Progenitor cell of endocrine pancreas (in vitro differentiated cells): ENCODE measurements at regions not wholly inside any gene's neighbourhood (a gene's known extent, or its start where the extent isn't known, plus 50 kb on each side); places are given as distances from the start of the nearest gene placed in this dataset.

Experiments
- DNase-seq: peaks from one replicate; pipeline ENCODE4 v3.0.0; 2021; ENCODE audit warnings: low spot score; ENCODE audit not compliant: unreplicated experiment
- H3K27ac Mint-ChIP-seq: 2 replicates; pipeline ENCODE4 v1.8.0; 2021; ENCODE audit warnings: mild to moderate bottlenecking, moderate library complexity, mixed read lengths
- H3K27me3 Mint-ChIP-seq: 2 replicates; pipeline ENCODE4 v1.8.0; 2021; ENCODE audit warnings: mixed read lengths
- H3K36me3 Mint-ChIP-seq: 2 replicates; pipeline ENCODE4 v1.8.0; 2022; ENCODE audit warnings: mixed read lengths; ENCODE audit not compliant: insufficient read depth
- H3K4me1 Mint-ChIP-seq: 2 replicates; pipeline ENCODE4 v1.8.0; 2021; ENCODE audit warnings: low read depth, mixed read lengths
- H3K4me3 Mint-ChIP-seq: 2 replicates; pipeline ENCODE4 v1.8.0; 2021; ENCODE audit warnings: low read depth, mild to moderate bottlenecking, moderate library complexity, mixed read lengths
- H3K9me3 Mint-ChIP-seq: 2 replicates; pipeline ENCODE4 v1.8.0; 2021; ENCODE audit warnings: low read depth, mixed read lengths
- CTCF ChIP-seq: fragments of 200-600 bp; sonication (generic); IDR thresholded peaks from one replicate; pipeline ENCODE4 v1.5.0; 2021; ENCODE audit warnings: antibody characterized with exemption, mild to moderate bottlenecking; ENCODE audit not compliant: unreplicated experiment

DNA sequence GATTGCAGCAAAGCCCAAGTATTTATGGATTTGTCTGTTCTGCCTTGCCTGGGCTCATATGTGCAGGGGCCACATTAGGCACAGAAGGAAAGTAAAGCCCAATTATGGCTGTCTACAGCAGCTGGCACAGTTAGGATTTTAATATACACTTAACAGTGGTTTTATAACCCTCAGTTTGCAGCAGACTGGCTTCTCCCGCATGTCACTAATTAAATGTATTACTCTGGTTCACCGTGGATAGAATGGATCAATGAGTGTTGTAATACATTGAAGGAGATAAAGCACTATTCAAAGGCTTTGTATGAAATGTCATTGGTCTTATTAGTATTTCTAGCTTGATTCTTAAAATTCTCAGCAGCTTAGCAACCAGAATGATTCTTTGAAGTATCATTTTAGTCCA is 320.2 kb downstream of the KCNS3 start:
- no peak for DNase-seq
- no peaks in the 10 kb centered on the region for H3K36me3 Mint-ChIP-seq
- H3K27me3 Mint-ChIP-seq, result peaks cover 3% of the 10 kb centered on the region
- no peak for TF ChIP-seq CTCF
- H3K9me3 Mint-ChIP-seq, result no peaks in the 10 kb centered on the region
- no peak overlapping the region for H3K27ac Mint-ChIP-seq
- H3K4me3 Mint-ChIP-seq, result no peak overlapping the region
- H3K4me1 Mint-ChIP-seq, result peaks cover 9% of the 10 kb centered on the region

DNA sequence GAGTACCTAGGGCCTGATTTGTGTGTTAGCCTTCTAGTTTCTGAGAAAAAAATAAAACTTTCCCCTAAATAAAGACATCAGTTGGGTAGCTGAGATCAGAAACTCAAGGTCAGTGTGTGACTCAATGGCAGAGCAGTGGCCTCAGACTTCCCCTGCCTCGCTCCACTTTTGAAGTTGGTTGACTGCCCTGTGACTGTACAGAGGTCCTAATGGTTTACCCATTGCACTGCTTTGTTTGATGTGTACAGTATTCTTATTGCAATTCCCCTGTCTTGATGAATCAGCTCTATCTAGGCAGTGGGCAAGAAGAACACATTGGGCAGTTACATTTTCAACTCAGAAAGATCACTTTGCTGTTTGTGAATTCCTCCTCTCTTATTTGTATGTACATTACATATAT is 315.7 kb downstream of the KCNS3 start:
- H3K9me3 Mint-ChIP-seq, result no peaks in the 10 kb centered on the region
- H3K27me3 Mint-ChIP-seq, result peaks cover 3% of the 10 kb centered on the region
- TF ChIP-seq CTCF, result no peak
- no peak overlapping the region for H3K4me3 Mint-ChIP-seq
- peaks cover 9% of the 10 kb centered on the region for H3K4me1 Mint-ChIP-seq
- no peak for DNase-seq
- no peaks in the 10 kb centered on the region for H3K36me3 Mint-ChIP-seq
- no peak overlapping the region for H3K27ac Mint-ChIP-seq

- peaks cover 6% of the 10 kb centered on the region for H3K27me3 Mint-ChIP-seq
- no peak overlapping the region for H3K4me3 Mint-ChIP-seq
- H3K9me3 Mint-ChIP-seq, result no peaks in the 10 kb centered on the region
- TF ChIP-seq CTCF, result no peak
- no peak for DNase-seq
- H3K27ac Mint-ChIP-seq, result no peak overlapping the region
- H3K36me3 Mint-ChIP-seq, result no peaks in the 10 kb centered on the region
- H3K4me1 Mint-ChIP-seq, result no peaks in the 10 kb centered on the region
These were observed 308.5 kb downstream of the KCNS3 start for GRCh38 chr2:18186816-18187613.

DNA sequence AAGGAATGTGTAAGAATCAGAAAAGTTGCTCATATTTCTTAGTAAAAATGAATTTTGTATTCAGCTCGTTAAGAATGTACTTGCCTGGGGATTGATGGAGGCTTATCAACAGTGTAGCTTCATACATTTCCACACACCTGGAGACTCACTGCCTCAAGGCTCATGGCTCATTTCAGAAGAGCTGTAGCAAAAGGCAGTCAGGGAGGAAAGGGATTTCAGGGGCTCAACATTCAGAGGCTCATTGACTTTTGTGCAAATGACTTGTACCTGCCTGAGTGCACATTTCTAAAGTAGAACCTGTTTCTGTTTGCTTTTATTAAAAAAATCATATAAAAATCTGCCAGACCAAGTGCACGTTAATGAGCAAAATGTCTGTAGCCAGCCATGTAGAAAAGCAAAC is 304.4 kb downstream of the KCNS3 start:
- no peak for TF ChIP-seq CTCF
- Mint-ChIP-seq H3K9me3 (no peaks in the 10 kb centered on the region), H3K4me1 (peaks cover 14% of the 10 kb centered on the region)

GRCh38 chr2:18180912-18181311 is 302.4 kb downstream of the KCNS3 start:
- no peak for TF ChIP-seq CTCF
- H3K4me1 Mint-ChIP-seq, result peaks cover 14% of the 10 kb centered on the region
- no peaks in the 10 kb centered on the region for H3K27me3 Mint-ChIP-seq
- peak overlapping the region; percentile 9 for H3K27ac Mint-ChIP-seq
- H3K9me3 Mint-ChIP-seq, result no peaks in the 10 kb centered on the region
- no peak overlapping the region for H3K4me3 Mint-ChIP-seq
- no peak for DNase-seq
- no peaks in the 10 kb centered on the region for H3K36me3 Mint-ChIP-seq

More for the DNA sequence above, 304.4 kb downstream of the KCNS3 start:
- no peak for DNase-seq
- Mint-ChIP-seq H3K27ac (no peak overlapping the region), H3K36me3 (no peaks in the 10 kb centered on the region), H3K4me3 (no peak overlapping the region), H3K27me3 (peaks cover 3% of the 10 kb centered on the region)
